ENCODE measurements at regions not wholly inside any gene's neighbourhood (a gene's known extent, or its start where the extent isn't known, plus 50 kb on each side); places are given as distances from the start of the nearest gene placed in this dataset.

DNA sequence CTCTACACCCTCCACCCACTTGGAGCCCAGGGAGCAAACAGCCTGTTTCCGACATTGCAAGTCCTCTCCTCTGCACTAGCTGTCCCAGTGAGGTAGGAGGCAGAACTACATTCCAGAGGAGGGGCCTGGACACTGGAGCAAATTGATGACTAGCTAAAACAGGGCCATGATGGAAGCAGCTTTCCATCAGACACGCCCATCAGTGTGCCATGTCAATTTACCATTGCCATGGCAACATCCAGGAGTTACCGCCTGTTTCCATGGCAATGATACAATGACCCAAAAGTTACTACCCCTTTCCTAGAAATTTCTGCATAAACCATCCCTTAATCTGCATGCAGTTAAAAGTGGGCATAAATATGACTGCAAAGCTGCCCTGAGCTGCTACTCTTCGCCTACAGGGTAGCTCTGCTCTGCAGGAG, 647.1 kb downstream of the PTPRU start:
- TF ChIP-seq POLR2AphosphoS5 (IDR thresholded peaks at IDR 0.05; ENCODE audit: low read depth, low read length) (no peak), TAF1 (IDR thresholded peaks at IDR 0.05; ENCODE audit: borderline replicate concordance, insufficient read depth, low read length) (no peak), FOXP2 (optimal IDR thresholded peaks at IDR 0.05; ENCODE audit: borderline replicate concordance, extremely low read depth, extremely low read length, insufficient read depth) (no peak), SIN3A (IDR thresholded peaks at IDR 0.05; ENCODE audit: borderline replicate concordance, insufficient read depth, low read length) (no peak)
- TF ChIP-seq, protein P1, sequence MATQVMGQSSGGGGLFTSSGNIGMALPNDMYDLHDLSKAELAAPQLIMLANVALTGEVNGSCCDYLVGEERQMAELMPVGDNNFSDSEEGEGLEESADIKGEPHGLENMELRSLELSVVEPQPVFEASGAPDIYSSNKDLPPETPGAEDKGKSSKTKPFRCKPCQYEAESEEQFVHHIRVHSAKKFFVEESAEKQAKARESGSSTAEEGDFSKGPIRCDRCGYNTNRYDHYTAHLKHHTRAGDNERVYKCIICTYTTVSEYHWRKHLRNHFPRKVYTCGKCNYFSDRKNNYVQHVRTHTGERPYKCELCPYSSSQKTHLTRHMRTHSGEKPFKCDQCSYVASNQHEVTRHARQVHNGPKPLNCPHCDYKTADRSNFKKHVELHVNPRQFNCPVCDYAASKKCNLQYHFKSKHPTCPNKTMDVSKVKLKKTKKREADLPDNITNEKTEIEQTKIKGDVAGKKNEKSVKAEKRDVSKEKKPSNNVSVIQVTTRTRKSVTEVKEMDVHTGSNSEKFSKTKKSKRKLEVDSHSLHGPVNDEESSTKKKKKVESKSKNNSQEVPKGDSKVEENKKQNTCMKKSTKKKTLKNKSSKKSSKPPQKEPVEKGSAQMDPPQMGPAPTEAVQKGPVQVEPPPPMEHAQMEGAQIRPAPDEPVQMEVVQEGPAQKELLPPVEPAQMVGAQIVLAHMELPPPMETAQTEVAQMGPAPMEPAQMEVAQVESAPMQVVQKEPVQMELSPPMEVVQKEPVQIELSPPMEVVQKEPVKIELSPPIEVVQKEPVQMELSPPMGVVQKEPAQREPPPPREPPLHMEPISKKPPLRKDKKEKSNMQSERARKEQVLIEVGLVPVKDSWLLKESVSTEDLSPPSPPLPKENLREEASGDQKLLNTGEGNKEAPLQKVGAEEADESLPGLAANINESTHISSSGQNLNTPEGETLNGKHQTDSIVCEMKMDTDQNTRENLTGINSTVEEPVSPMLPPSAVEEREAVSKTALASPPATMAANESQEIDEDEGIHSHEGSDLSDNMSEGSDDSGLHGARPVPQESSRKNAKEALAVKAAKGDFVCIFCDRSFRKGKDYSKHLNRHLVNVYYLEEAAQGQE (IDR thresholded peaks at IDR 0.05; ENCODE audit: insufficient read depth in 1 of 2, low read depth in 2 of 2, low read length in 2 of 2), result no peak

DNA sequence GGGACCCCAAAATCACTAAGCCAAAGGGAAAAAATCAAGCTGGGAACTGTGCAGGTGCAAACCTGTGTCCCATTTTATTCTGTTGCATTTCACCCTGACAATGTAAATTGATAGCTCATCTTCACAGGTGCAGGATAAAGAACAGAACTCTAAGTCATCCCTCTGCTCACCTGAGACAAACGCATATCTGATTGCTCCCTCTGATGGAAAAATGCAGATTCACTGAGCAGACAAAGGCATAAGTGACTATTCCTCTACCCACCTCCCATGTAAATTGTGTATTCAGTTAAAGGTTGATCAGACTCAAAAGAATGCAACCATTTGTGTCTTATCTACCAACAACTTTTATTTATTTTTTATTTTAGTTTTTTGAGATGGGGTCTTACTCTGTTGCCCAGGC, 644.2 kb downstream of the PTPRU start:
- TF ChIP-seq POLR2AphosphoS5 (IDR thresholded peaks at IDR 0.05; ENCODE audit: low read depth, low read length), result no peak
- TF ChIP-seq FOXP2 (optimal IDR thresholded peaks at IDR 0.05; ENCODE audit: borderline replicate concordance, extremely low read depth, extremely low read length, insufficient read depth), result no peak
- no peak for TF ChIP-seq TAF1 (IDR thresholded peaks at IDR 0.05; ENCODE audit: borderline replicate concordance, insufficient read depth, low read length)
- TF ChIP-seq SIN3A (IDR thresholded peaks at IDR 0.05; ENCODE audit: borderline replicate concordance, insufficient read depth, low read length), result no peak
- TF ChIP-seq, protein P1 (IDR thresholded peaks at IDR 0.05; ENCODE audit: insufficient read depth in 1 of 2, low read depth in 2 of 2, low read length in 2 of 2), result no peak

DNA sequence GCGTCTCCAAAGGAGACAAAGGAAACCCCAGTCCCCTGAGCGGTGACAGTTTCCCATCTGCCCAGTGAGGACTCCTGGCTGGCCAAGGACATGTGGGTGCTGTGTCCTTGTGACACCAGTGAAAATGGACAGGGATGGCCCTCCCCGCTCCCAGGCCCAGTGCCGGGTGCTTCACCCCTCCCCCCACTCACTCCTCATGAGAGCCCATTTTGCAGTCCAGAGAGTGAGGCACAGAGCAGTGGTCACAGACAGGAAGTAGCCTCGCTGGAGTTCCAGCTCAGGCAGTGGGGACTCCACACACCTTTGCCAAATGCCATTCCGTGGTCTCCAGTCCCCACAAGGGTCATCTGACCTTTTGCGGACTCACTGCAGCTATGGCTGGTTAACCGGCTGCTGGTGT, 642.9 kb downstream of the PTPRU start:
- TF ChIP-seq POLR2AphosphoS5 (IDR thresholded peaks at IDR 0.05; ENCODE audit: low read depth, low read length) (no peak), SIN3A (IDR thresholded peaks at IDR 0.05; ENCODE audit: borderline replicate concordance, insufficient read depth, low read length) (no peak), FOXP2 (optimal IDR thresholded peaks at IDR 0.05; ENCODE audit: borderline replicate concordance, extremely low read depth, extremely low read length, insufficient read depth) (no peak), TAF1 (IDR thresholded peaks at IDR 0.05; ENCODE audit: borderline replicate concordance, insufficient read depth, low read length) (no peak)
- TF ChIP-seq, protein P1 (IDR thresholded peaks at IDR 0.05; ENCODE audit: insufficient read depth in 1 of 2, low read depth in 2 of 2, low read length in 2 of 2), result no peak

DNA sequence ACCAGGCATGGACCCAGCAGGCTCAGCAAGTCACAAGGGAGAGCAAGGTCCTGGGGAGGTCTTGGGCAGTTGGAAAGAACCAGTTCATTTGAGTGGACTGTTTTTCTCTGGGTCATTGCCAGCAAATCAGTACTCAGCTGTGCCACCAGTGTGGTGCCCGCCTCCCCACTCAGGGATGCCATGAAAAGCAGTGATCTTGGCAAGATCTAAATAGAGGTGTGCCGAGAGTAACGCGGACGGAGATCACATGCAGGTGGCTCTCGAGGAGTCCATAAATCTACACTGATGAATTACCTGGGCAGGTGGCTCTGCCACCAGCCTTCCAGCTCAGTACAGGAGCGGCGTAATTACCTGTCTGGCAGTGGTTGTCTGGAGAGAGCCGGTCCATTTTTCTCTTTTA, 642.2 kb downstream of the PTPRU start:
- TF ChIP-seq FOXP2 (optimal IDR thresholded peaks at IDR 0.05; ENCODE audit: borderline replicate concordance, extremely low read depth, extremely low read length, insufficient read depth) (no peak), SIN3A (IDR thresholded peaks at IDR 0.05; ENCODE audit: borderline replicate concordance, insufficient read depth, low read length) (no peak), POLR2AphosphoS5 (IDR thresholded peaks at IDR 0.05; ENCODE audit: low read depth, low read length) (no peak), TAF1 (IDR thresholded peaks at IDR 0.05; ENCODE audit: borderline replicate concordance, insufficient read depth, low read length) (no peak)
- TF ChIP-seq, protein P1 (IDR thresholded peaks at IDR 0.05; ENCODE audit: insufficient read depth in 1 of 2, low read depth in 2 of 2, low read length in 2 of 2), result no peak

DNA sequence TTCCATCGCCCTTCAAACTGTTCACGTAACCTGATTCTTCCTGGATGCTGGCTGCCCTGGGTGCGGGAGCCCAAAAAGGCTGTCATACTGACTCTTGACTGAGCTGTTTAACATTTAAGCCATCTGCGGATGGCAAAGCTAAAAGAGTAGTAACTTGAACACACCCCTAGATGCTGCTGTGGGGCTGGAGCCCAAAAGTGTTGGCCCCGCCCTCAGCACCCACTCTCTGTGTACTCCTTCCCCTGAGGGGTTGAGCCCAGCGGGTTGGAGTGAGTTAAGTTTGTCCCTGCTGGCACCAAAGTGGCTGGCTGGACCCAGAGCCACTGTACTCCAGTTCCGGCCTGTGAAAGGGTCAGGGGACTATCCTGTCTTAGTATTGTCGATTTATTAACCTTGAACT, 640.6 kb downstream of the PTPRU start:
- TF ChIP-seq FOXP2 (optimal IDR thresholded peaks at IDR 0.05; ENCODE audit: borderline replicate concordance, extremely low read depth, extremely low read length, insufficient read depth) (no peak), TAF1 (IDR thresholded peaks at IDR 0.05; ENCODE audit: borderline replicate concordance, insufficient read depth, low read length) (no peak), POLR2AphosphoS5 (IDR thresholded peaks at IDR 0.05; ENCODE audit: low read depth, low read length) (no peak), SIN3A (IDR thresholded peaks at IDR 0.05; ENCODE audit: borderline replicate concordance, insufficient read depth, low read length) (no peak)

All from PFSK-1 (cell line).